GM19395 (cell line): ENCODE measurements at regions not wholly inside any gene's neighbourhood (a gene's known extent, or its start where the extent isn't known, plus 50 kb on each side); places are given as distances from the start of the nearest gene placed in this dataset.
"Not testable (repeated sequence)": the region's sequence is repeated elsewhere in the genome, so short reads cannot be mapped to it uniquely, and the experiment has no call there.

Experiments used
- ATAC-seq: cut with Tn5 transposase; IDR thresholded peaks from one replicate; pipeline ENCODE4 v1.9.1; 2021; ENCODE audit warnings: mild to moderate bottlenecking, moderate library complexity; ENCODE audit not compliant: unreplicated experiment

- ATAC-seq = no peak
These were observed 567.5 kb downstream of the TRHDE start for GRCh38 chr12:72839696-72840095.

GRCh38 chr12:72863671-72864070 lies 591.5 kb downstream of the TRHDE start:
- ATAC-seq = no peak

GRCh38 chr12:72865921-72866320 lies 593.8 kb downstream of the TRHDE start:
- no peak for ATAC-seq

DNA sequence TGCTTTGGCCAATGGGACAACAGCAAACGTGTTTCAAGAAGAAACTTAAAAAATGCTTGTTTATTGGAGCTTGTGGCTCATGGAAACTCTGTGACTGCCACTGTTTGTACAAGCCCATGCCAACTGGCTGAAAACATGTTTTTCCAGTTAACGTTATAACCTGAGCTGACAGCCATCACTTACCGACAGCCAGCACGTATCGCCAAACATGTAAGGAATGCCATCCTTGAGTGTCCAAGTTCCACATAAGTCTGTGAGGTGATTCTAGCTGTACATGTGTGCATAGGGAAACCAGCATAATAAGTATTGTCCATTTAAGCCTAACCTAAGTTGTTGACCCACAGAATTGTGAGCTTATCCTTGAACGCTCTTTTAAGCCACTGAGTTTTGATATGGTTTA lies 596.9 kb downstream of the TRHDE start:
- ATAC-seq = no peak

DNA sequence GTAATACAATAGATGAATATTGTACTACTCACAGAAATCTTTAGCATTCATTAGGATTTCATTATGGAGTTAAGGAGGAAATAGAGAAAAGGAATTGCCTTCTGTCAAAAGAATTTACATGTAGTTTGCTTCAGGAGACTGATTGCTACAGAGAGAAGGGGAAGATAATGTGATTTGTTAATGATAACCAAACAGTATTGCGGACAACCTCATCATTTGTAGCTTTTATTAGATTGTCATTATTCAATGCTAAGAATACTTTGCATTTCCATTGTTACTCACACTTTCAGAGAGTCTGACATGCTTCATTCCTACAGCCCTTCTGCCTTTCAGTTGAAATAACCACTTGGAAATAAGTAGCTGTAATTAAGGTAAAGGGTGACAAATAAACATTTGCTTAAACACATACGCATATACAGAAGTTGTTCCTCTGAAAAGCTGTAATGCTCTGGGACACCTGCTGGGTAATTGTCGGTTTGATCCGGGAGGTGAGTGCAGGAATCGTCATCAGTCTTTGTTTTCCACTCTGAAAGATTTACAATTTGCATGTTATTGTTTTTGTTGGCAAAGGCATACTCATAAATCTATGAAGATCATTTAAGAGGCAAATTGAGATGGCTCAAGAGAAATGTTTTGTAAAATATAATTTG lies 600.2 kb downstream of the TRHDE start:
- ATAC-seq = no peak

- no peak for ATAC-seq
These were observed 600.8 kb downstream of the TRHDE start for GRCh38 chr12:72872996-72873395.

DNA sequence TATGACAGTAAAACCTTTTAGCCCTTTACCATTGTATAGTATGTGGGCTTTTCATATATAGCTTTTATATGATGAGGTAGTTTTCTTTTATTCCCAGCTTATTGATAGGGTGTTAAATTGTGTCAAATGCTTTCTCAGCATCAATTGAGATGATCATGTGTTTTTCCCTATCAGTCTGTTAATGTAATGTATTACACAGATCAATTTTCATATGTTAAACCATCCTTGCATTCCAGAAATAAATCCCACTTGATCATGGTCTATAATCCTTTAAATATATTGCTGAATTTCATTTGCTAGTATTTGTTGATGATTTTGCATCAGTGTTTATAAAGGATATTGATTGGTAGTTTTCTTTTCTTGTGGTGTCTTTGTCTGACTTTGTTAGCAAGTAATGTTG lies 603.9 kb downstream of the TRHDE start:
- ATAC-seq = no peak

DNA sequence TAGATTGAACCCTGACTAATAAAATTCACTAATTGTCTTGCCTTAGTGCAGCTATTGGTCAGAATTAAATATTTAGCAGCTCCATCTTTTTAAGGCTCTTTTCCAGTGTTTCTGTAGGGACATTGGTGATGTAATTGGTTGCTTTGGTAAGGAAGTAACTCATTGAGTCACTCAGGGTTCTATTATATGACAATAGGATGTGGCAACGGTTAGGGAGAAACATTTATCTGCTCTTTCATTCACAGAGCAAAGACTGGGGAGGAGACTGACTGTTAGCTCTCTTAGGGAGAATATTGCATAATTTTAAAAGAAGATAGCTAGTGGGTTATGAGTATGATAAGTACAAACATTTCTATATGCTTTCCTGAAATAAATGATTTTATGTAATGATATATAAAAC lies 616.5 kb downstream of the TRHDE start:
- no peak for ATAC-seq

GRCh38 chr12:72889791-72890190 lies 617.6 kb downstream of the TRHDE start:
- no peak for ATAC-seq

DNA sequence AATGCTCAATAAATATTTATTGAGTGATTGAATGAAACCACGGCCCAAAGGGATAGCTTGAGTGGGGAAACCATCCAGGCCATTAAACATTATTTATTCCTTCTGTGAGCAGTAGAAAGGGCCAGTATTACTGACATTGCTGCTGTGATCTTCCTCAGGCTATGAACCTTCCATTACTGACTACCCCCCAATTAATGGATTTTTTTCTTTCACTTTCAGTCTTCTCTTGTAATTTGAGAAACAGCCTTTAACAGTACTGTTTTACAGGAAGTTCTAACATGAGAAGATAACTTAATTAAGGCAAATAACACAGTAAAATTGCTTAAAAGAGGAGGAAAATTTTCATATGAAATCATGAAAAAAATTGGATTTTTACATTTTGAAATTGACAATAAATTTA lies 629.5 kb downstream of the TRHDE start:
- no peak for ATAC-seq

DNA sequence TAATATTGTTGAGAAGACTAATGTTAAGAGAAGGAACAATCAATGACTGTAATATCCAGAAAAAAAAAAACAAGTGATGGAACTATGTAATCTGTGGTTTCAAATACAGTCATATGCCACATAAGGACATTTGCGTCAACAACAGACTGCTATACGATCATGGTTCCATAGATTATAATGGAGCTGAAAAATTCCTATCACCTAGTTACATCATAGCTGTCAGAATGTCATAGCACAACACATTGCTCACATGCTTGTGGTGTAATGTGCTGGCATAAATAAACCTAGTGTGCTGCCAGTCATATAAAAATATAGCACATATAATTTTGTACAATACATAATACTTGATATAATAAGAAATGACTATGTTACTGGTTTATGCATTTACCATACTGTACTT lies 653.5 kb downstream of the TRHDE start:
- ATAC-seq = no peak

DNA sequence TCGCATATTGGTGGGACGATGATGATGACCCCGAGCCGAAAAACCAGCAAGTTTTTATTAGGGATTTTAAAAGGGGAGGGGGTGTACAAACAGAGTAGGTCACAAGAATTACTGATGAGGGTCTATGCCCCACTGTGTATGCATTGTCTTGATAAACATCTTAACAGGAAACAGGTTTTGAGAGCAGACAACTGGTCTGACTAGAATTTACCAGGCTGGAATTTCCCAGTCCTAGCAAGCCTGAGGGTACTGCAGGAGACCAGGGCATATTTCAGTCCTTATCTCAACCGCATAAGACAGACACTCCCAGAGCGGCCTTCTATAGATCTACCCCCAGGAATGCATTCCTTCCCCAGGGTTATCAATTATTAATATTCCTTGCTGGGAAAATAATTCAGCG lies 659.7 kb downstream of the TRHDE start:
- not testable (repeated sequence) for ATAC-seq

DNA sequence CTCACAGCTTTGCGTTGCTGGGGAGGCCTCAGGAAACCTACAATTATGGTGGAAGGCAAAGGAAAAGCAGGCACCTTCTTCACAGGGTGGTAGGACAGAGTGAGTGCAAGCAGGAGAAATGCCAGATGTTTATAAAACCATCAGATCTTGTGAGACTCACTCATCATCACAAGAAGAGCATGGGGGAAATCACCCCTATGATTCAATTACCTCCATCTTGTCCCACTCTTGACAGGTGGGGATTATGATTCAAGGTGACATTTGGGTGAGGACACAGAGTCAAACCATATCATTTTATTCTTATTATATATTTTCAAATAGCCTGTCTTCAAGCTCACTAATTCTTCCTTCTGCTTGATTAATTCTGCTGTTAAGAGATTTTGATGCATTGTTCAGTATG lies 665.3 kb downstream of the TRHDE start:
- ATAC-seq = no peak

- ATAC-seq = no peak
These were observed 685.3 kb downstream of the TRHDE start for GRCh38 chr12:72957454-72957853.

DNA sequence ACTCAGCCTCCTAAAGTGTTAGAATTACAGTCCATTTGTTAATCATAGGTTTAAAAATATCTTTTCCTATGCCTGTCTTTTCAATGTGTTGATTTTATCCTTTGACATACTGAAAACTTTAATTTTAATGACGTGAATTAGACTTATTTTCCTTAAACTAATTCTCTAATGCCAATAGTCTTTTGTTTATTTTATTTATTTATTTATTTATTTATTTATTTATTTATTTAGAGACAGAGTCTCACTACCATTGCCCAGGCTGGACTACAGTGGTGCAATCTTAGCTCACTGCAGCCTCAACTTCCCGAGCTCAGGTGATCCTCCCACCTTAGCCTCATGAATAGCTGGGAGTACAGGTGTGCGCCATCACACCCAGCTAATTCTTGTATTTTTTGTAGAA lies 694.5 kb downstream of the TRHDE start:
- no peak for ATAC-seq

GRCh38 chr12:72974954-72975555 lies 702.9 kb downstream of the TRHDE start:
- ATAC-seq = no peak

DNA sequence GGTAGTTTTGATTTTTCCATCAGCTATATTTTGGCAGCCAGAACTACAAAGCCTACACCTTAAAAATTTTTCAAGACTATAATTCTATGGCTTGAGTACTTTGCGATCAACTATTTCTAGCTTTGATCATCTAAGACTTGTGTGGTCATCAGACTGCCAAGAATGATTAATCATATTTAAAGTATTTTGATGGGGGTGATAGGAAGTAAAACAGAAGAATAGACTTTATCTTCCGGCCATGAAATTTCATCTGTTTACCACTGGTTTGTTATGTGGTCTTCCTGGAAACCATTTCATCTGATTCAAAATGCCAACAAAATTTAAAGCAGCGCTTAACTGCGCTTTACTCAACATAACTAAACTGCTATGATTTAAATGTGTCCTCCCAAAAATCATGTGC lies 706.8 kb downstream of the TRHDE start:
- no peak for ATAC-seq

DNA sequence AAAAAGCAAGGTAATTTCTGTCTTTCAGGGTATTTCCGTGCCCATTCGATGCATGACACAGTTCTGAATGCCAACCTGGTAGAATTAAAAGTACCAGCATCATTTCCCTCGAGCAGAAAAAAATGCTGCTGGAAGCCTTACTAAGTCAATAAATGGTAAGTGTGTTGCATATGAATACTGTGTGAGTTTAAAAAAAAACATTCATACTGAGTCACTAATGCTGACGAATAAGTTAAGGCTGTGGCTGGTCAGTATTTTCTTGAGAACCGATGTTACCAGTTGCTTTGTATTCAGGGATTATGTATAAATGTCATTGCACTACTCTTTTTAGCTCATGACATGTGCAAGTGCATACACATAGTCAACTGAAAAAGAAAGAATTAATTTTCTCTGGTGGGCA lies 710.2 kb downstream of the TRHDE start:
- ATAC-seq = no peak

GRCh38 chr12:72986963-72987362 lies 714.8 kb downstream of the TRHDE start:
- ATAC-seq = no peak

- no peak for ATAC-seq
These were observed 717.3 kb downstream of the TRHDE start for GRCh38 chr12:72989458-72989947.

GRCh38 chr12:72995029-72995428 lies 722.9 kb downstream of the TRHDE start:
- ATAC-seq = not testable (repeated sequence)

GRCh38 chr12:72995616-72996015 lies 723.4 kb downstream of the TRHDE start:
- no peak for ATAC-seq

- not testable (repeated sequence) for ATAC-seq
These were observed 729.6 kb downstream of the TRHDE start for GRCh38 chr12:73001806-73002205.
